ENCODE measurements at regions not wholly inside any gene's neighbourhood (a gene's known extent, or its start where the extent isn't known, plus 50 kb on each side); places are given as distances from the start of the nearest gene placed in this dataset.

DNA sequence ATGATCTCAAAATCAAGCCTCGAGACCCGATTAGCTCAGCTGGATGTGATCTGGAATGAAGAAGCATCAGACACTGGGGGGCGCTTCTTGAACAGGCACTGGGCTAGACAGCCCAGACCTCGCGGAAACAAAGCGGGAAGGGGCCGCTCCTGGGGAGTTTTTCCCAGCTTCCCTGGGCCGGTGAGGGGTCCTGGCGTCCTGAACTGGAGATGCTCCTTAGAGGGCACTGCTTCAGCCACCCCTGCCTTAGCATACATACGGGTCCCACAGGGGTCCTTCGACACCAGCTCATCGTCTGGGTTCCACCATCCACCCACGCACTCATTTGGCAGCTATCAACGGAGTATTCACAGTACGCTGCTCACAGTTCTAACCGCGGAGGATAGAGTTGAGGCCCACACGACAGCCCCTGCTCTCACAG, 146.7 kb downstream of the TSN start:
- H3K4me1 ChIP-seq (ENCODE audit: control insufficient read depth in 2 of 2, insufficient read depth in 2 of 2, low read length in 2 of 2): no peaks in the 10 kb centered on the region
- no peaks in the 10 kb centered on the region for H3K36me3 ChIP-seq (ENCODE audit: control insufficient read depth in 2 of 2, insufficient read depth in 2 of 2, low read length in 1 of 2)
- no peak overlapping the region for H3K27ac ChIP-seq (ENCODE audit: low read depth in 1 of 2, low read length in 1 of 2)
- H3K4me3 ChIP-seq (ENCODE audit: low read length in 2 of 2): no peak overlapping the region
- H3K27me3 ChIP-seq (ENCODE audit: control insufficient read depth in 2 of 2, insufficient read depth in 1 of 2, low read length in 1 of 2): no peaks in the 10 kb centered on the region
- WGBS: 85% methylated on average over 18 of the region's 18 CpGs
- no peak for DNase-seq (ENCODE audit: low read depth in 6 of 9, low spot score in 9 of 9)
- no peaks in the 10 kb centered on the region for H3K9me3 ChIP-seq (ENCODE audit: control insufficient read depth in 2 of 2, insufficient read depth in 1 of 2, low read length in 1 of 2)

GRCh38 chr2:121902616-121903015, 147.2 kb downstream of the TSN start:
- no peaks in the 10 kb centered on the region for H3K4me1 ChIP-seq (ENCODE audit: control insufficient read depth in 2 of 2, insufficient read depth in 2 of 2, low read length in 2 of 2)
- H3K4me3 ChIP-seq (ENCODE audit: low read length in 2 of 2): no peak overlapping the region
- DNase-seq (ENCODE audit: low read depth in 6 of 9, low spot score in 9 of 9): no peak
- WGBS: 85% methylated on average over 13 of the region's 13 CpGs
- H3K27me3 ChIP-seq (ENCODE audit: control insufficient read depth in 2 of 2, insufficient read depth in 1 of 2, low read length in 1 of 2): no peaks in the 10 kb centered on the region
- no peaks in the 10 kb centered on the region for H3K36me3 ChIP-seq (ENCODE audit: control insufficient read depth in 2 of 2, insufficient read depth in 2 of 2, low read length in 1 of 2)
- no peak overlapping the region for H3K27ac ChIP-seq (ENCODE audit: low read depth in 1 of 2, low read length in 1 of 2)
- H3K9me3 ChIP-seq (ENCODE audit: control insufficient read depth in 2 of 2, insufficient read depth in 1 of 2, low read length in 1 of 2): no peaks in the 10 kb centered on the region

DNA sequence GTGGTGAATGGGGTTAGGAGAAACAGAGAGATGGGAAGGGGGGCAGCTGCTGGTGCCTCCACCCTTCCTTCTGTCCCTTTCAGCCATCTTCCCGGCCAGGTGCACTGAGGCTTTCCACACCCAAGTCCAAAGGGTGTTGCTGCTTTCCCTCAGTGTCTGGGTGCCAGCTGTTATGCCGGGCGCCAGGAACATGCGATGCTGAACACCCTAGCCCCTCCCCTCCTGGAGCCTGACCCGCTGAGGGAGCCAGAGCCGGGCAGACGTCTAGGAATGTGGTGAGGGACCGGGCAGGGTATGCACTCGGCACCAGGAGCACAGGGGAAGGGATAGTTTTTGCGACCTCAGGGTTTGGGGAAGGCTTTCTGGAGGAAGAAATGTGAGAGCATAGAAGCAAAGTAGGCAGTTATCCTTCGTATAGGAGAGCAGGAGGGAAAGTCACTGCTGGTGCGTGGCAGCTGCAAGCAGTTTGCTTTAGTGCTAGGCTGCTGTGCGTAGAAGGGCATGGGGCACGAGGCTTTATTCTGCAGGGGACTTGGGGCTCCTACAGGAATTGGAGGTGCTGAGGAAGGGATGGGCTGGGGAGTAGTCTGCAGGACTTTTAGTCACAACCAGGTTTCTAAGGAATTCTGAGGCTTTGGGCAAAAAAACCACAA, 147.7 kb downstream of the TSN start:
- no peak for DNase-seq (ENCODE audit: low read depth in 6 of 9, low spot score in 9 of 9)
- no peak overlapping the region for H3K4me3 ChIP-seq (ENCODE audit: low read length in 2 of 2)
- 89% methylated on average over 14 of the region's 14 CpGs for WGBS
- H3K36me3 ChIP-seq (ENCODE audit: control insufficient read depth in 2 of 2, insufficient read depth in 2 of 2, low read length in 1 of 2): no peaks in the 10 kb centered on the region
- H3K4me1 ChIP-seq (ENCODE audit: control insufficient read depth in 2 of 2, insufficient read depth in 2 of 2, low read length in 2 of 2): no peaks in the 10 kb centered on the region
- H3K9me3 ChIP-seq (ENCODE audit: control insufficient read depth in 2 of 2, insufficient read depth in 1 of 2, low read length in 1 of 2): no peaks in the 10 kb centered on the region
- H3K27me3 ChIP-seq (ENCODE audit: control insufficient read depth in 2 of 2, insufficient read depth in 1 of 2, low read length in 1 of 2): no peaks in the 10 kb centered on the region
- H3K27ac ChIP-seq (ENCODE audit: low read depth in 1 of 2, low read length in 1 of 2): no peak overlapping the region

DNA sequence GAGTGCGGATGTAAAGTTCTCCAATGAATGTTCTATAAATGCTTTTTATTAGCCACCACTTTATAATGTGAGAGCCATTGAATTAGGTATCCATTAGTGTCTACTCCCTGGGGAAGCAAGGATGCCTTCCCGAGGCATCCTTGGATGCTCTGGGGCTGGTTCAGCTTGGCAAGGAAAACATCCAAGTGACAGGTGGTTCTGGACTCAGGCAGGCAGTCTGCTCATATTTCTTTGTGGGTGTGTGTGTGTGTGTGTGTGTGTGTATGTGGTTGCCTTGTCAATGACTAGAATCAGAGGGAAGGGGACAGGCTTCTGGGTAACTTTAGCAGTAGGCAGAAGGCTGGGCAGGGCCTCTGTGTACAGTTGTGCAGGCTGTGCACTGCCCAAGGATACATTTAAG, 149.2 kb downstream of the TSN start:
- no peaks in the 10 kb centered on the region for H3K4me1 ChIP-seq (ENCODE audit: control insufficient read depth in 2 of 2, insufficient read depth in 2 of 2, low read length in 2 of 2)
- no peak overlapping the region for H3K4me3 ChIP-seq (ENCODE audit: low read length in 2 of 2)
- WGBS: 98% methylated on average over 2 of the region's 2 CpGs
- H3K27ac ChIP-seq (ENCODE audit: low read depth in 1 of 2, low read length in 1 of 2): no peak overlapping the region
- no peaks in the 10 kb centered on the region for H3K27me3 ChIP-seq (ENCODE audit: control insufficient read depth in 2 of 2, insufficient read depth in 1 of 2, low read length in 1 of 2)
- no peak for DNase-seq (ENCODE audit: low read depth in 6 of 9, low spot score in 9 of 9)
- H3K9me3 ChIP-seq (ENCODE audit: control insufficient read depth in 2 of 2, insufficient read depth in 1 of 2, low read length in 1 of 2): no peaks in the 10 kb centered on the region
- no peaks in the 10 kb centered on the region for H3K36me3 ChIP-seq (ENCODE audit: control insufficient read depth in 2 of 2, insufficient read depth in 2 of 2, low read length in 1 of 2)

- WGBS: 94% methylated on average over 7 of the region's 7 CpGs
- no peaks in the 10 kb centered on the region for H3K4me1 ChIP-seq (ENCODE audit: control insufficient read depth in 2 of 2, insufficient read depth in 2 of 2, low read length in 2 of 2)
Measured at GRCh38 chr2:121905201-121905600, 149.8 kb downstream of the TSN start.

GRCh38 chr2:121906170-121906569, 150.7 kb downstream of the TSN start:
- no peak overlapping the region for H3K4me3 ChIP-seq (ENCODE audit: low read length in 2 of 2)
- H3K27ac ChIP-seq (ENCODE audit: low read depth in 1 of 2, low read length in 1 of 2): no peak overlapping the region
- DNase-seq (ENCODE audit: low read depth in 6 of 9, low spot score in 9 of 9): no peak
- no peaks in the 10 kb centered on the region for H3K9me3 ChIP-seq (ENCODE audit: control insufficient read depth in 2 of 2, insufficient read depth in 1 of 2, low read length in 1 of 2)
- 95% methylated on average over 11 of the region's 11 CpGs for WGBS
- H3K4me1 ChIP-seq (ENCODE audit: control insufficient read depth in 2 of 2, insufficient read depth in 2 of 2, low read length in 2 of 2): no peaks in the 10 kb centered on the region
- H3K27me3 ChIP-seq (ENCODE audit: control insufficient read depth in 2 of 2, insufficient read depth in 1 of 2, low read length in 1 of 2): no peaks in the 10 kb centered on the region
- no peaks in the 10 kb centered on the region for H3K36me3 ChIP-seq (ENCODE audit: control insufficient read depth in 2 of 2, insufficient read depth in 2 of 2, low read length in 1 of 2)

More at GRCh38 chr2:121905201-121905600, 149.8 kb downstream of the TSN start:
- Histone ChIP-seq H3K36me3 (ENCODE audit: control insufficient read depth in 2 of 2, insufficient read depth in 2 of 2, low read length in 1 of 2) (no peaks in the 10 kb centered on the region), H3K27ac (ENCODE audit: low read depth in 1 of 2, low read length in 1 of 2) (no peak overlapping the region), H3K9me3 (ENCODE audit: control insufficient read depth in 2 of 2, insufficient read depth in 1 of 2, low read length in 1 of 2) (no peaks in the 10 kb centered on the region), H3K4me3 (ENCODE audit: low read length in 2 of 2) (no peak overlapping the region), H3K27me3 (ENCODE audit: control insufficient read depth in 2 of 2, insufficient read depth in 1 of 2, low read length in 1 of 2) (no peaks in the 10 kb centered on the region)
- DNase-seq (ENCODE audit: low read depth in 6 of 9, low spot score in 9 of 9): no peak

DNA sequence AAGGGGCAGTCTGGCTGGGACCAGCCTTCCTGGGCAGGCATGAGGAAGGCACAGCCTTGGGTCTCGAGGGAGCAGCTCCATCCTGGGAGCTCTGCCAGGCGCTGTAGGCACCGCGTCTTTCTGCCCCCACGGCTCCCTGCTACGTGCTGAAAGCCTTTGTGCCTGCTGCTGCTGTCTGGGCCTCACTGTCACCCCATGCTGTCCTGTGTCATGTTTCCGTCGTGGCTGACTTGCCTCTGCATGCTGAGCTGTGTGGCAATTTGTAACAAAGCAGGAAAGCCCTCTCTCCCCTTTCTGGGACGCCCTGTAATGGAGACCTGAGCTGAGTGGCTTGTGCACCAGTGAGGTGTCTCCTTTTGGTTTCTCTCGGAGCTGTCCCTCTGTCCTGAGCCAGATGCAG, 152.5 kb downstream of the TSN start:
- no peak for DNase-seq (ENCODE audit: low read depth in 6 of 9, low spot score in 9 of 9)
- Histone ChIP-seq H3K4me1 (ENCODE audit: control insufficient read depth in 2 of 2, insufficient read depth in 2 of 2, low read length in 2 of 2) (no peaks in the 10 kb centered on the region), H3K4me3 (ENCODE audit: low read length in 2 of 2) (no peak overlapping the region), H3K9me3 (ENCODE audit: control insufficient read depth in 2 of 2, insufficient read depth in 1 of 2, low read length in 1 of 2) (no peaks in the 10 kb centered on the region), H3K36me3 (ENCODE audit: control insufficient read depth in 2 of 2, insufficient read depth in 2 of 2, low read length in 1 of 2) (no peaks in the 10 kb centered on the region), H3K27me3 (ENCODE audit: control insufficient read depth in 2 of 2, insufficient read depth in 1 of 2, low read length in 1 of 2) (no peaks in the 10 kb centered on the region), H3K27ac (ENCODE audit: low read depth in 1 of 2, low read length in 1 of 2) (no peak overlapping the region)
- WGBS: 87% methylated on average over 10 of the region's 10 CpGs

DNA sequence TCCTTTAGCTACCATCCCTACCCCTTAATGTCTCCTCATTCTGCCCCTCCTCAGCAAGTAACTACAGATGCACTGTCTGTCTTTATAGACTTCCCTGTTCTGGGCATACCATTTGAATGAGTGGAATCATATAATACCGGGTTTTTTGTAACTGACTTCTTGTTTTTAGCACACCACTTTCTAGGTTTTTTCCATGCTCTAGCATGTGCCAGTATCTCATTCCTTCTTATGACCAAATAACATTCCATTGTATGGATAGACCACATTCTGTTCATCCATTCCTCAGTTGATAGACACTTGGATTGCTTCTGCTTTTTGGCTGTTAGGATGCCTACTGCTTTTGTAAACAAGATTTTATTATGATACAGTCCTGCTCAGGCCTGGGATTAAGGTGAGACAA, 154.7 kb downstream of the TSN start:
- DNase-seq (ENCODE audit: low read depth in 6 of 9, low spot score in 9 of 9): no peak
- H3K27me3 ChIP-seq (ENCODE audit: control insufficient read depth in 2 of 2, insufficient read depth in 1 of 2, low read length in 1 of 2): no peaks in the 10 kb centered on the region
- no peaks in the 10 kb centered on the region for H3K9me3 ChIP-seq (ENCODE audit: control insufficient read depth in 2 of 2, insufficient read depth in 1 of 2, low read length in 1 of 2)
- 89% methylated on average over 1 of the region's 1 CpG for WGBS
- no peak overlapping the region for H3K27ac ChIP-seq (ENCODE audit: low read depth in 1 of 2, low read length in 1 of 2)
- H3K4me1 ChIP-seq (ENCODE audit: control insufficient read depth in 2 of 2, insufficient read depth in 2 of 2, low read length in 2 of 2): no peaks in the 10 kb centered on the region
- no peaks in the 10 kb centered on the region for H3K36me3 ChIP-seq (ENCODE audit: control insufficient read depth in 2 of 2, insufficient read depth in 2 of 2, low read length in 1 of 2)
- no peak overlapping the region for H3K4me3 ChIP-seq (ENCODE audit: low read length in 2 of 2)

DNA sequence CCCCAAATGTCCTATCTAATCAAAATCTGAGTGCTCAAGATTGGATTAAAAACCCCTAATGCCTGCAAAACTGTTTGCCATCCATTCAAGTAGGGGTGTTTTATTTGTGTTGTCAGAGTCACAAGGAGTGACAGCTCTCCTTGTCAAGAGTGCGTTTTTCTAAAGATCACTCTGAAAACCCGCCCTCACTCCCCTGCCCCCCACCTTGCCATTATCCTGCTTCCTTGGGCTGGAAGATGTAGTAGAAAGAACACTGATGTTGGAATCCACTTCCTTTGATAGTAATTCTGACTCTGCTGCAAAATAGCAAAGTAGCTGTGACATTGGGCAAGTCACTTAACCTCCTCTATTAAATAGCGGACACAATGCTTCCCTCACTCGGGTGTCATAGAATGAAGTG, 155.6 kb downstream of the TSN start:
- no peak overlapping the region for H3K4me3 ChIP-seq (ENCODE audit: low read length in 2 of 2)
- no peaks in the 10 kb centered on the region for H3K4me1 ChIP-seq (ENCODE audit: control insufficient read depth in 2 of 2, insufficient read depth in 2 of 2, low read length in 2 of 2)
- WGBS: 98% methylated on average over 4 of the region's 4 CpGs
- no peak overlapping the region for H3K27ac ChIP-seq (ENCODE audit: low read depth in 1 of 2, low read length in 1 of 2)
- H3K36me3 ChIP-seq (ENCODE audit: control insufficient read depth in 2 of 2, insufficient read depth in 2 of 2, low read length in 1 of 2): no peaks in the 10 kb centered on the region
- DNase-seq (ENCODE audit: low read depth in 6 of 9, low spot score in 9 of 9): no peak
- no peaks in the 10 kb centered on the region for H3K27me3 ChIP-seq (ENCODE audit: control insufficient read depth in 2 of 2, insufficient read depth in 1 of 2, low read length in 1 of 2)
- H3K9me3 ChIP-seq (ENCODE audit: control insufficient read depth in 2 of 2, insufficient read depth in 1 of 2, low read length in 1 of 2): no peaks in the 10 kb centered on the region

- Histone ChIP-seq H3K4me1 (ENCODE audit: control insufficient read depth in 2 of 2, insufficient read depth in 2 of 2, low read length in 2 of 2) (no peaks in the 10 kb centered on the region), H3K27ac (ENCODE audit: low read depth in 1 of 2, low read length in 1 of 2) (no peak overlapping the region), H3K36me3 (ENCODE audit: control insufficient read depth in 2 of 2, insufficient read depth in 2 of 2, low read length in 1 of 2) (no peaks in the 10 kb centered on the region), H3K4me3 (ENCODE audit: low read length in 2 of 2) (no peak overlapping the region), H3K27me3 (ENCODE audit: control insufficient read depth in 2 of 2, insufficient read depth in 1 of 2, low read length in 1 of 2) (no peaks in the 10 kb centered on the region), H3K9me3 (ENCODE audit: control insufficient read depth in 2 of 2, insufficient read depth in 1 of 2, low read length in 1 of 2) (no peaks in the 10 kb centered on the region)
- DNase-seq (ENCODE audit: low read depth in 6 of 9, low spot score in 9 of 9): no peak
- 93% methylated on average over 10 of the region's 10 CpGs for WGBS
Measured at GRCh38 chr2:121917143-121917542, 161.7 kb downstream of the TSN start.
